ENCODE measurements at regions not wholly inside any gene's neighbourhood (a gene's known extent, or its start where the extent isn't known, plus 50 kb on each side); places are given as distances from the start of the nearest gene placed in this dataset.

- FAIRE-seq (no peak), DNase-seq (ENCODE audit: insufficient read length, low spot score) (no peak)
Measured at GRCh38 chr18:78780719-78781600, 198.7 kb upstream of the SALL3 start.

GRCh38 chr18:78781601-78781960 is 198.0 kb upstream of the SALL3 start:
- FAIRE-seq = no peak
- no peak for DNase-seq (ENCODE audit: insufficient read length, low spot score)

GRCh38 chr18:78782951-78783563 is 196.6 kb upstream of the SALL3 start:
- FAIRE-seq (no peak), DNase-seq (ENCODE audit: insufficient read length, low spot score) (no peak)

- no peak for FAIRE-seq
- DNase-seq (ENCODE audit: insufficient read length, low spot score) = no peak
Measured at GRCh38 chr18:78783564-78783960, 196.1 kb upstream of the SALL3 start.

GRCh38 chr18:78784861-78785260 is 194.8 kb upstream of the SALL3 start:
- no peak for DNase-seq (ENCODE audit: insufficient read length, low spot score)
- no peak for FAIRE-seq

- no peak for DNase-seq (ENCODE audit: insufficient read length, low spot score)
- FAIRE-seq = no peak
Measured at GRCh38 chr18:78785706-78786105, 193.9 kb upstream of the SALL3 start.

- DNase-seq (ENCODE audit: insufficient read length, low spot score) (no peak), FAIRE-seq (no peak)
Measured at GRCh38 chr18:78786776-78787175, 192.8 kb upstream of the SALL3 start.

GRCh38 chr18:78787751-78788150 is 191.9 kb upstream of the SALL3 start:
- FAIRE-seq (no peak), DNase-seq (ENCODE audit: insufficient read length, low spot score) (no peak)

- FAIRE-seq = no peak
- DNase-seq (ENCODE audit: insufficient read length, low spot score) = no peak
Measured at GRCh38 chr18:78788161-78788560, 191.5 kb upstream of the SALL3 start.

GRCh38 chr18:78789850-78790249 is 189.8 kb upstream of the SALL3 start:
- DNase-seq (ENCODE audit: insufficient read length, low spot score) (no peak), FAIRE-seq (no peak)

GRCh38 chr18:78790511-78790910 is 189.1 kb upstream of the SALL3 start:
- no peak for DNase-seq (ENCODE audit: insufficient read length, low spot score)
- FAIRE-seq = no peak

GRCh38 chr18:78790960-78791359 is 188.7 kb upstream of the SALL3 start:
- FAIRE-seq (no peak), DNase-seq (ENCODE audit: insufficient read length, low spot score) (no peak)

- FAIRE-seq = no peak
Measured at GRCh38 chr18:78792094-78792493, 187.5 kb upstream of the SALL3 start.

GRCh38 chr18:78792736-78793135 is 186.9 kb upstream of the SALL3 start:
- no peak for DNase-seq (ENCODE audit: insufficient read length, low spot score)
- no peak for FAIRE-seq

More at GRCh38 chr18:78792094-78792493, 187.5 kb upstream of the SALL3 start:
- DNase-seq (ENCODE audit: insufficient read length, low spot score) = no peak

GRCh38 chr18:78793313-78794070 is 186.1 kb upstream of the SALL3 start:
- DNase-seq (ENCODE audit: insufficient read length, low spot score) (no peak), FAIRE-seq (no peak)

GRCh38 chr18:78794071-78794430 is 185.6 kb upstream of the SALL3 start:
- FAIRE-seq = no peak
- no peak for DNase-seq (ENCODE audit: insufficient read length, low spot score)

GRCh38 chr18:78796693-78797455 is 182.7 kb upstream of the SALL3 start:
- no peak for DNase-seq (ENCODE audit: insufficient read length, low spot score)
- FAIRE-seq = no peak

GRCh38 chr18:78797499-78797898 is 182.1 kb upstream of the SALL3 start:
- DNase-seq (ENCODE audit: insufficient read length, low spot score) (no peak), FAIRE-seq (no peak)

- DNase-seq (ENCODE audit: insufficient read length, low spot score) (no peak), FAIRE-seq (no peak)
Measured at GRCh38 chr18:78798402-78799175, 181.0 kb upstream of the SALL3 start.
